ENCODE measurements at regions not wholly inside any gene's neighbourhood (a gene's known extent, or its start where the extent isn't known, plus 50 kb on each side); places are given as distances from the start of the nearest gene placed in this dataset.

GRCh38 chr5:143658956-143659355 is 153.0 kb upstream of the HMHB1 start:
- TF ChIP-seq, protein P1, sequence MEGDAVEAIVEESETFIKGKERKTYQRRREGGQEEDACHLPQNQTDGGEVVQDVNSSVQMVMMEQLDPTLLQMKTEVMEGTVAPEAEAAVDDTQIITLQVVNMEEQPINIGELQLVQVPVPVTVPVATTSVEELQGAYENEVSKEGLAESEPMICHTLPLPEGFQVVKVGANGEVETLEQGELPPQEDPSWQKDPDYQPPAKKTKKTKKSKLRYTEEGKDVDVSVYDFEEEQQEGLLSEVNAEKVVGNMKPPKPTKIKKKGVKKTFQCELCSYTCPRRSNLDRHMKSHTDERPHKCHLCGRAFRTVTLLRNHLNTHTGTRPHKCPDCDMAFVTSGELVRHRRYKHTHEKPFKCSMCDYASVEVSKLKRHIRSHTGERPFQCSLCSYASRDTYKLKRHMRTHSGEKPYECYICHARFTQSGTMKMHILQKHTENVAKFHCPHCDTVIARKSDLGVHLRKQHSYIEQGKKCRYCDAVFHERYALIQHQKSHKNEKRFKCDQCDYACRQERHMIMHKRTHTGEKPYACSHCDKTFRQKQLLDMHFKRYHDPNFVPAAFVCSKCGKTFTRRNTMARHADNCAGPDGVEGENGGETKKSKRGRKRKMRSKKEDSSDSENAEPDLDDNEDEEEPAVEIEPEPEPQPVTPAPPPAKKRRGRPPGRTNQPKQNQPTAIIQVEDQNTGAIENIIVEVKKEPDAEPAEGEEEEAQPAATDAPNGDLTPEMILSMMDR (IDR thresholded peaks at IDR 0.05), result no peak
- no peak for TF ChIP-seq POLR2AphosphoS5 (IDR thresholded peaks at IDR 0.05)

Measured in sigmoid colon (tissue), 4 donors.